ENCODE measurements at regions not wholly inside any gene's neighbourhood (a gene's known extent, or its start where the extent isn't known, plus 50 kb on each side); places are given as distances from the start of the nearest gene placed in this dataset.
"Not testable (repeated sequence)": the region's sequence is repeated elsewhere in the genome, so short reads cannot be mapped to it uniquely, and the experiment has no call there.

- H3K4me3 Mint-ChIP-seq (ENCODE audit: low read depth); H3K27ac Mint-ChIP-seq; DNase-seq (ENCODE audit: low spot score); H3K9me3 Mint-ChIP-seq; H3K27me3 Mint-ChIP-seq (ENCODE audit: low read depth); H3K4me1 Mint-ChIP-seq (ENCODE audit: low read depth); intact Hi-C loops (cut with micrococcal nuclease); H3K36me3 Mint-ChIP-seq (ENCODE audit: low read depth): not testable (repeated sequence)
These were observed 67.7 kb upstream of the METRNL start for GRCh38 chr17:83011676-83012075.

- no peak for DNase-seq (ENCODE audit: low spot score)
- intact Hi-C loops (cut with micrococcal nuclease), result no loop called here
- no peaks in the 10 kb centered on the region for H3K9me3 Mint-ChIP-seq
- H3K36me3 Mint-ChIP-seq (ENCODE audit: low read depth), result peaks cover 7% of the 10 kb centered on the region
- H3K4me1 Mint-ChIP-seq (ENCODE audit: low read depth), result peaks cover 2% of the 10 kb centered on the region
- H3K4me3 Mint-ChIP-seq (ENCODE audit: low read depth), result no peak overlapping the region
- no peak overlapping the region for H3K27ac Mint-ChIP-seq
- no peaks in the 10 kb centered on the region for H3K27me3 Mint-ChIP-seq (ENCODE audit: low read depth)
These were observed 67.1 kb upstream of the METRNL start for GRCh38 chr17:83012200-83012785.

GRCh38 chr17:83012868-83013778 lies 66.3 kb upstream of the METRNL start:
- intact Hi-C loops (cut with micrococcal nuclease), result no loop called here
- no peaks in the 10 kb centered on the region for H3K4me1 Mint-ChIP-seq (ENCODE audit: low read depth)
- H3K4me3 Mint-ChIP-seq (ENCODE audit: low read depth), result no peak overlapping the region
- H3K9me3 Mint-ChIP-seq, result no peaks in the 10 kb centered on the region
- no peak overlapping the region for H3K27ac Mint-ChIP-seq
- no peak for DNase-seq (ENCODE audit: low spot score)
- no peaks in the 10 kb centered on the region for H3K27me3 Mint-ChIP-seq (ENCODE audit: low read depth)
- H3K36me3 Mint-ChIP-seq (ENCODE audit: low read depth), result peaks cover 7% of the 10 kb centered on the region

- Mint-ChIP-seq H3K9me3 (no peaks in the 10 kb centered on the region), H3K4me1 (ENCODE audit: low read depth) (no peaks in the 10 kb centered on the region), H3K27ac (no peak overlapping the region), H3K36me3 (ENCODE audit: low read depth) (peaks cover 7% of the 10 kb centered on the region), H3K4me3 (ENCODE audit: low read depth) (no peak overlapping the region), H3K27me3 (ENCODE audit: low read depth) (no peaks in the 10 kb centered on the region)
- intact Hi-C loops (cut with micrococcal nuclease), result no loop called here
- no peak for DNase-seq (ENCODE audit: low spot score)
These were observed 65.7 kb upstream of the METRNL start for GRCh38 chr17:83013779-83014117.

GRCh38 chr17:83014297-83014696 lies 65.1 kb upstream of the METRNL start:
- no peak for DNase-seq (ENCODE audit: low spot score)
- H3K27ac Mint-ChIP-seq, result no peak overlapping the region
- H3K36me3 Mint-ChIP-seq (ENCODE audit: low read depth), result peaks cover 7% of the 10 kb centered on the region
- no peaks in the 10 kb centered on the region for H3K27me3 Mint-ChIP-seq (ENCODE audit: low read depth)
- no peak overlapping the region for H3K4me3 Mint-ChIP-seq (ENCODE audit: low read depth)
- H3K4me1 Mint-ChIP-seq (ENCODE audit: low read depth), result no peaks in the 10 kb centered on the region
- intact Hi-C loops (cut with micrococcal nuclease), result no loop called here
- no peaks in the 10 kb centered on the region for H3K9me3 Mint-ChIP-seq

- H3K27me3 Mint-ChIP-seq (ENCODE audit: low read depth), result no peaks in the 10 kb centered on the region
- H3K4me3 Mint-ChIP-seq (ENCODE audit: low read depth), result no peak overlapping the region
- intact Hi-C loops (cut with micrococcal nuclease), result no loop called here
- H3K4me1 Mint-ChIP-seq (ENCODE audit: low read depth), result no peaks in the 10 kb centered on the region
- H3K36me3 Mint-ChIP-seq (ENCODE audit: low read depth), result peaks cover 7% of the 10 kb centered on the region
- H3K27ac Mint-ChIP-seq, result no peak overlapping the region
- H3K9me3 Mint-ChIP-seq, result no peaks in the 10 kb centered on the region
- no peak for DNase-seq (ENCODE audit: low spot score)
These were observed 64.2 kb upstream of the METRNL start for GRCh38 chr17:83014940-83015910.

- Mint-ChIP-seq H3K27me3 (ENCODE audit: low read depth) (no peaks in the 10 kb centered on the region), H3K4me3 (ENCODE audit: low read depth) (no peak overlapping the region), H3K36me3 (ENCODE audit: low read depth) (peaks cover 11% of the 10 kb centered on the region), H3K27ac (no peak overlapping the region), H3K4me1 (ENCODE audit: low read depth) (peaks cover 4% of the 10 kb centered on the region), H3K9me3 (no peaks in the 10 kb centered on the region)
- DNase-seq (ENCODE audit: low spot score), result no peak
- intact Hi-C loops (cut with micrococcal nuclease), result no loop called here
These were observed 60.7 kb upstream of the METRNL start for GRCh38 chr17:83018658-83019193.

GRCh38 chr17:83019376-83019775 lies 60.0 kb upstream of the METRNL start:
- no peak overlapping the region for H3K4me3 Mint-ChIP-seq (ENCODE audit: low read depth)
- DNase-seq (ENCODE audit: low spot score), result no peak
- no peaks in the 10 kb centered on the region for H3K9me3 Mint-ChIP-seq
- H3K27me3 Mint-ChIP-seq (ENCODE audit: low read depth), result no peaks in the 10 kb centered on the region
- peaks cover 5% of the 10 kb centered on the region for H3K4me1 Mint-ChIP-seq (ENCODE audit: low read depth)
- peaks cover 13% of the 10 kb centered on the region for H3K36me3 Mint-ChIP-seq (ENCODE audit: low read depth)
- no peak overlapping the region for H3K27ac Mint-ChIP-seq
- intact Hi-C loops (cut with micrococcal nuclease), result no loop called here

- Mint-ChIP-seq H3K27ac (no peak overlapping the region), H3K36me3 (ENCODE audit: low read depth) (peaks cover 9% of the 10 kb centered on the region), H3K4me1 (ENCODE audit: low read depth) (peaks cover 14% of the 10 kb centered on the region), H3K4me3 (ENCODE audit: low read depth) (no peak overlapping the region), H3K9me3 (no peaks in the 10 kb centered on the region), H3K27me3 (ENCODE audit: low read depth) (no peaks in the 10 kb centered on the region)
- intact Hi-C loops (cut with micrococcal nuclease), result no loop called here
- no peak for DNase-seq (ENCODE audit: low spot score)
These were observed 55.0 kb upstream of the METRNL start for GRCh38 chr17:83024218-83024971.

GRCh38 chr17:83025636-83026280 lies 53.7 kb upstream of the METRNL start:
- peaks cover 16% of the 10 kb centered on the region for H3K36me3 Mint-ChIP-seq (ENCODE audit: low read depth)
- intact Hi-C loops (cut with micrococcal nuclease), result no loop called here
- peaks cover 14% of the 10 kb centered on the region for H3K4me1 Mint-ChIP-seq (ENCODE audit: low read depth)
- no peak for DNase-seq (ENCODE audit: low spot score)
- no peaks in the 10 kb centered on the region for H3K9me3 Mint-ChIP-seq
- no peak overlapping the region for H3K4me3 Mint-ChIP-seq (ENCODE audit: low read depth)
- no peaks in the 10 kb centered on the region for H3K27me3 Mint-ChIP-seq (ENCODE audit: low read depth)
- no peak overlapping the region for H3K27ac Mint-ChIP-seq

- Mint-ChIP-seq H3K36me3 (ENCODE audit: low read depth) (peaks cover 16% of the 10 kb centered on the region), H3K4me3 (ENCODE audit: low read depth) (no peak overlapping the region), H3K27ac (no peak overlapping the region), H3K4me1 (ENCODE audit: low read depth) (peaks cover 14% of the 10 kb centered on the region), H3K27me3 (ENCODE audit: low read depth) (no peaks in the 10 kb centered on the region), H3K9me3 (no peaks in the 10 kb centered on the region)
- DNase-seq (ENCODE audit: low spot score), result no peak
- intact Hi-C loops (cut with micrococcal nuclease), result no loop called here
These were observed 53.0 kb upstream of the METRNL start for GRCh38 chr17:83026311-83026811.

Data from activated T-helper 2 cell treated with anti-CD3 and anti-CD28 coated beads, Interferon-gamma antibody, Interleukin-2, Interleukin-4, amounts not matched to agents 10 μg/mL and 5 μg/mL and 100 μg/mL, durations not matched to agents 14 hours and 24 hours and 36 hours (primary cell).